ENCODE measurements at regions not wholly inside any gene's neighbourhood (a gene's known extent, or its start where the extent isn't known, plus 50 kb on each side); places are given as distances from the start of the nearest gene placed in this dataset.

DNA sequence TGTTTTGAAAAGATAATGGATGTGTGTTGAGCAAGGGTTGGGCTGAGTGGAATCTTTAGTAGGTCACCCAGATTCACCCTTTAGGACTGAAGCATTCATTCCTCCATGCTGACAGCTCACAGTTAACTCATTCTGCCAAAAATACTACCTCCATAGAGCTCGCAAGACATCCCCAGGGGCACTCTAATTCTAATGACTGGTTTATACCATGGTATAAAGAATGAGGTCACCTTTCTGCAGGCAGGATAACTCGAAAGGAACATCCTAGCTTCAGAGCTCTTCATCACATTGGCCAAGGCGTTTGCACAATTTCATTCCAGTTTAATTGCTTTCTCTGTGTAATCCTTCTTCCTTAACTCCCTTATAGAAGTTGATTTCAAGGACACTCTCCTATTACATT, 1257.2 kb upstream of the EYS start:
- Histone ChIP-seq H3K79me2 (ENCODE audit: low read depth) (no peaks in the 10 kb centered on the region), H3F3A (ENCODE audit: insufficient read depth, low read depth) (no peaks in the 10 kb centered on the region), H3K4me1 (replicated peaks; ENCODE audit: insufficient read depth) (no peaks in the 10 kb centered on the region), H3K4me2 (no peak overlapping the region), H3K27ac (no peak overlapping the region), H2AFZ (no peak overlapping the region), H3K36me3 (ENCODE audit: low read depth) (no peaks in the 10 kb centered on the region), H3K9me2 (ENCODE audit: insufficient read depth) (no peaks in the 10 kb centered on the region), H3K9me3 (ENCODE audit: insufficient read depth, low read depth) (no peaks in the 10 kb centered on the region; the same call in 1 of the 2 replicates), H3K4me3 (no peak overlapping the region), H4K20me1 (ENCODE audit: insufficient read depth) (no peaks in the 10 kb centered on the region), H3K27me3 (ENCODE audit: insufficient read depth, low read depth) (no peaks in the 10 kb centered on the region)
- DNase-seq: no peak
- ChIA-PET POLR2A (ENCODE audit: unreplicated experiment) (no interaction called here), CTCF (no interaction called here)
- intact Hi-C loops (cut with micrococcal nuclease; ENCODE audit: unreplicated experiment): no loop called here
- TF ChIP-seq CTCF (conservative IDR thresholded peaks at IDR 0.05) (no peak), EZH2 (IDR thresholded peaks at IDR 0.05; ENCODE audit: low read depth) (no peak)
- BruUV-seq (replicated peaks): no TSS peak

DNA sequence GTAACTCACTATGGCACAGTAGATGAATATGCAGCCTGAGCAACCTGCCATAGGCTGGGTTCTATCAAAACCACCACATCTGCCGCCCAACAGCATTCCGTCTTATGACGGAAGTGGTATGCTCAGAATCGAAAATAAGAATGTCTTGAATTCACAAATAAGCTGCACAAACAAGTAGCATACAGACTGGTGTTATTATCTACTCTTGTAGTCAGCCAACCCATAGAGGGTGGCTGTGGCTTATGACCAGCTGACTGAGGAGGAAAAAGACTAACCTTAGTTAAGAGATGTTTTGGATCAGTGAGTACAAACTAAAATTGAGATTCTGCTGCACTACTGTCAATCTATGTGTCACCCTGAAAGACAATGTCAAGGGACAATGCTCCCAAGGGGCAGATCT, 1255.1 kb upstream of the EYS start:
- Histone ChIP-seq H3K36me3 (ENCODE audit: low read depth) (no peaks in the 10 kb centered on the region), H3F3A (ENCODE audit: insufficient read depth, low read depth) (no peaks in the 10 kb centered on the region), H3K4me1 (replicated peaks; ENCODE audit: insufficient read depth) (no peaks in the 10 kb centered on the region), H3K27me3 (ENCODE audit: insufficient read depth, low read depth) (no peaks in the 10 kb centered on the region), H3K4me3 (no peak overlapping the region), H2AFZ (no peak overlapping the region), H3K9me3 (ENCODE audit: insufficient read depth, low read depth) (no peaks in the 10 kb centered on the region; the same call in 1 of the 2 replicates), H3K79me2 (ENCODE audit: low read depth) (no peaks in the 10 kb centered on the region), H4K20me1 (ENCODE audit: insufficient read depth) (no peaks in the 10 kb centered on the region), H3K27ac (no peak overlapping the region), H3K9me2 (ENCODE audit: insufficient read depth) (no peaks in the 10 kb centered on the region), H3K4me2 (no peak overlapping the region)
- POLR2A ChIA-PET (ENCODE audit: unreplicated experiment): no interaction called here
- intact Hi-C loops (cut with micrococcal nuclease; ENCODE audit: unreplicated experiment): no loop called here
- TF ChIP-seq EZH2 (IDR thresholded peaks at IDR 0.05; ENCODE audit: low read depth) (no peak), CTCF (conservative IDR thresholded peaks at IDR 0.05) (no peak)
- no TSS peak for BruUV-seq (replicated peaks)
- DNase-seq: no peak
- CTCF ChIA-PET: no interaction called here

GRCh38 chr6:66961191-66961590, 1254.2 kb upstream of the EYS start:
- no TSS peak for BruUV-seq (replicated peaks)
- CTCF ChIA-PET: no interaction called here
- Histone ChIP-seq H3K9me2 (ENCODE audit: insufficient read depth) (no peaks in the 10 kb centered on the region), H3F3A (ENCODE audit: insufficient read depth, low read depth) (no peaks in the 10 kb centered on the region), H3K36me3 (ENCODE audit: low read depth) (no peaks in the 10 kb centered on the region), H3K27me3 (ENCODE audit: insufficient read depth, low read depth) (no peaks in the 10 kb centered on the region), H3K4me3 (no peak overlapping the region), H3K9me3 (ENCODE audit: insufficient read depth, low read depth) (no peaks in the 10 kb centered on the region; the same call in 1 of the 2 replicates), H3K4me2 (no peak overlapping the region), H4K20me1 (ENCODE audit: insufficient read depth) (no peaks in the 10 kb centered on the region), H2AFZ (no peak overlapping the region), H3K4me1 (replicated peaks; ENCODE audit: insufficient read depth) (no peaks in the 10 kb centered on the region), H3K79me2 (ENCODE audit: low read depth) (no peaks in the 10 kb centered on the region), H3K27ac (no peak overlapping the region)
- POLR2A ChIA-PET (ENCODE audit: unreplicated experiment): no interaction called here
- TF ChIP-seq CTCF (conservative IDR thresholded peaks at IDR 0.05) (no peak), EZH2 (IDR thresholded peaks at IDR 0.05; ENCODE audit: low read depth) (no peak)
- intact Hi-C loops (cut with micrococcal nuclease; ENCODE audit: unreplicated experiment): no loop called here
- no peak for DNase-seq

All from PC-9 (cell line).